ENCODE measurements at regions not wholly inside any gene's neighbourhood (a gene's known extent, or its start where the extent isn't known, plus 50 kb on each side); places are given as distances from the start of the nearest gene placed in this dataset.

DNA sequence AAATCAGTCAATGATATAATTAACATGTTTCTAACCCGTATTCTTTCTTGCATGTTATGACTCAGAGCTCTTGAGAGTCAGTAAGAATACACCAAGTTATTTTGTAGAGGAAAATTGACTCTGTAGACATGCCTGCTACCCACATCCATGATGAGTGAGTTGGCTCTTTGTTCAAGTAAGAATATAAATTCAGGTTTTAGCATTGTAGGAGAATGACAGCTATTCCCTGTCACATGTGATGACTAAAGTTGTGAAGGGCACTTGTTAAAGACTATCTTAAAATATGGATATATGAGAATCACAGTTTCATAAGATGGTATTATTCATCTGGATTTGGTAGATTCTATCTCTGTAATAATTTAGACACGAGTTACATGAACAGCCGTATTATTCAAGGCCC lies 209.1 kb downstream of the CCDC59 start:
- no peak for DNase-seq

- no peak for DNase-seq
Measured at GRCh38 chr12:82146740-82147139, 211.4 kb downstream of the CCDC59 start.

DNA sequence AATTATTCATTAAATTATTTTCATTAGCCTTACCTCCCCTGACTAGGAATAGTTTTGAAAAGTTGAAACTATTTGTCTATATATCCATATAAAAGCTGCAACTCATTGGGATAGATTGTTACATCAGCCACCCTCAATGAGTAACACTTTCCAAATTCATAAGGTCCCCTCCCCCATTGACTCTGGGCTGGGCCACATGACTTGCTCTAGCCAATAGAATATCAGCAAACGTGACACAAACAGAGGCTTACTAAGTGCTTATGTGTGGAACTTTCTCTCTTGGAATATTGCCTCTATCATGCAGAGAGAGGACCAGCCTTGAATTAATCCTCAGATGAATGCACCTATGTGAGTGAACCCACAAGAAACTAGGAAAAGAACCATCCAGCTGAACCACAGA lies 213.7 kb downstream of the CCDC59 start:
- no peak for DNase-seq

GRCh38 chr12:82132390-82132789 lies 225.8 kb downstream of the CCDC59 start:
- no peak for DNase-seq

DNA sequence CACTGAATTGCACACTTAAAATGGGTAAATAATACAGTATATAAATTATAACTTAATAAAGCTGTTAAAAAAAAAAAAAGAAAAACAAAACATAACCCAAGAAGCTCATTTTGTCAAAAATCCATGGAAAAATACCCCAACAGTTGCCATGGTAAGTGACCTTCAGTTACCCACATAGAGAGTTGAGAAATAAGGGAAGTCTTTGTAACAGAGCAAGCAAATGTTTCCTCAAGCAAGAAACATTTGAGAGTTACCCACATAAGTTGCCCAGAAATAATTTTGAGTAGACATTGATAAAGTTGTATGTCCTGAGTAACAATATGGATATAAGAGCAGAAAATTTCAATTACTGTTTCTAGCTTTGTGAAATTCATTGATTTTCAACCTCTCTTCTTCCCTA lies 227.4 kb downstream of the CCDC59 start:
- DNase-seq, result no peak

GRCh38 chr12:82124711-82125380 lies 233.3 kb downstream of the CCDC59 start:
- DNase-seq, result no peak

- no peak for DNase-seq
Measured at GRCh38 chr12:82121545-82121944, 236.6 kb downstream of the CCDC59 start.

- no peak for DNase-seq
Measured at GRCh38 chr12:82120901-82121300, 237.3 kb downstream of the CCDC59 start.

DNA sequence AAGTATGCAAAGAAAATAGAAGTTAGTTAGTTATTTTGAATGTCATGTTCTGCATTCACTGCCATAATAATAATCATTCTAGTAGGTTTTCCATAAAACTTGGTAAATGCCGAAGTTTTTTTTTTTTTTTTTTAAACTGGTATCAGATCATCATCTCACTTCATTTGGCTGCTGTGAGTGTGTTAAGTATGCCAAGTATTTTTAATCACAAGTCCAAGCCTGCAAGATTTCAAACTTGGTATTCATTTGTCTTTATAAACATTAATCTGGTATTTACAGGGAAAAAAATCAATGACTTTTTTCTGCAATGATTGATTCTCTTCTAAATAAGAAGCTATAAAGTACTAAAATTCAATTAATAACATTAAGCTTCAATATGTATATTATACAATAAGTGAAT lies 248.9 kb downstream of the CCDC59 start:
- DNase-seq, result no peak

DNA sequence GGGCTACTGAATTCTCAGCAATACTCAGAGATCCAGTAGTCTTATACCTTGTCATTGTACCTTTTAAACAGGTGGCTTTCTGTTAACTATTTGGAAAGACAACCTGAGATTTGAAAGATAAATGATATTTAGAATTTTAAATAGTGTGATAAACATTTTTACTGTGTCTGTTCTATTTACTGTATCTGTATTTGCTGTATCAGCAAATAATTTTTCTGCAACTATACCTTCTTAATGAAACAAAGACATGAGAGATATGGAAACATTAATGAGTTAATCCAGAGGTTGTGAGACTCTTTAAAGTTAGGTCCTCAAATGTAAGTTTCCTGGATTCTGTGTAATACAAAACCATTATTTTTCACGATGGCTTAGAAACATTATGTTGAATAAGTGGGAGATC lies 249.6 kb downstream of the CCDC59 start:
- DNase-seq, result no peak

GRCh38 chr12:82099216-82099615 lies 259.0 kb downstream of the CCDC59 start:
- DNase-seq, result no peak

DNA sequence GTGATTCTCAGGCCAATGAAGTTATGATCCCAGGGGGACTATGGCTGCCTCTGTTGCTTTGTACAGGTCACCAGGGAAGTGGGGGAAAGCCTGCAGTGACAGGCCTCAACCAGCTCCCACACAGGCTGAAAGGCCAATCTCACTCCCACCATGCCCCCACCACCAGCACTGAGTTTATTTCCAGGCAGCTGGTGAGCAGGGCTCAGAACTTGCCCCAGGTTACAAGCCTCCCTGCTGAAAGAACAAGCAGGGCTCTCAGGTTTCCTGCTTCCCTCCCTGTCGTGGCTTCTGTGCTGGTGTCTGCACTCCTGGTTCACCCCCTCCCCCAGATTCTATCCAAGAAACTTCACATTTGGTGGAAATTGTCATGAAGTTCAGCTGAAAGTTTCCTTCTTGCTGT lies 260.3 kb downstream of the CCDC59 start:
- no peak for DNase-seq

DNA sequence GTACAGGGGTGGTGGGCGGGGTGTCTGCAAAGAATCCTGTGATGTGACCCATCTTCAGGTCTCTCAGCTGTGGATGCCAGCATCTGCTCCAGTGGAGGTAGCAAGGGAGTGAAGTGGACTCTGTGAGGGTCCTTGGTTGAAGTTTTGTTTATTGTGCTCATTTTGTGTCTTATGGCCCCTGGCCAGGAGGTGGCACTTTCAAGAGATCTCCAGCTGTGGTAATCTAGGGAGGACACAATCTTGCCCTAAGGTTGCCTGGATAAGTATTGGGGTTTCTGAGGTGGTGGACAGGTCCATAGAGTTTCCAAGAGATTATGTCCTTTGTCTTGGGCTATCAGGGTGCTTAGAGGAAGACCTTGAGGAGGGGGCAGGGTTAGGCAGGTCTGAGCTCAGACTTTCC lies 260.7 kb downstream of the CCDC59 start:
- DNase-seq, result no peak

DNA sequence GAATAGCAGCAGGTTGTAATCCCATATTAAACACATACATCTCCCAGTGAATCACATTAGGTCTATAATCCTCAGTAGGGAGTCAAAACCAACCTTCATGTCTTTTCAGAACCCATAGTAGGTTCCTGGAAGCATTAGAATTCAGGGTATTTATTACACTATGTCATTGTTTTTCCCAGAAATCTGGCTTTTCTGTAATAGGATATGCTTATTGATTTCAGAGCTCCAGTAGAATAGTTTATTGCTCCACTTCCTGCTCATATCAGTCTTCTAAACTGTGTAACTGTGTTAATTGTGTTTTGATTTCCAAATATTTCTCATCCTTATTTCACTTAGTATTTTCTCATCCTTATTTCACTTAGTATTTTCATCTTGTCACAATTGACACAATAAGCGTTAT lies 268.0 kb downstream of the CCDC59 start:
- no peak for DNase-seq

DNA sequence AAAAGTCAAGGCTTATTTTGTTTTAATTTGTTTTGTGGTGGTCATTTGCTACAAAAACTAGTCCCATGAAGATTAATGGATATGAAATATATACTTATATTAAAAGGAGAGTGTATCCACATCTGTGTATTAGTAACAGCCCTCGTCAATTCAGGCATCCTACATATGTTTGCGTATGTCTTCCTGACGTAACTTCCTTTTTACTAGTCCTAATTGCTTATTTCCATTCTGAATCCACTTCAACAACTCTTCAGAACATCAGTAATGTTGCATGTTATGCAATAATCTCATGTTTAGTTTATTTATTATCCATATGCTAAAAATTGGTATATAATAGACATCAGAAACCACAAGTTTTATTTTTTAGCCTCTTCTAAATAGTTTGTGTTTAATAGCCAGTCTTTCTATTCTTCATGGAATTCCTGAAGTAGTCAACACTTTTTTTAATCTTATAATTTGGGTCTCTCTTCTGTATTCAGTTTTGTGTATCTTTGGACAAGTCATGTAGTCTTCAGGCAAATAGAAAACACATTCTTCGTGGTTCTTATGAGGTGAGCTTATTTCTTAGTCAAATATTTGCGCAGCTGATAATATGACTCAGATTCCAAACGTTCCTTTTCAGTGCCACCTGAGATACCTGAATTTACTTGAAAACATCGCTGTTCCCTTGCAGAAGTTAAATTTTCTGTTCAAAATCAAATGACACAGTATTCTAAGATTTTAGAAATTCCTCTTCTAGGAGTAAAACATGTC lies 268.6 kb downstream of the CCDC59 start:
- DNase-seq, result no peak

DNA sequence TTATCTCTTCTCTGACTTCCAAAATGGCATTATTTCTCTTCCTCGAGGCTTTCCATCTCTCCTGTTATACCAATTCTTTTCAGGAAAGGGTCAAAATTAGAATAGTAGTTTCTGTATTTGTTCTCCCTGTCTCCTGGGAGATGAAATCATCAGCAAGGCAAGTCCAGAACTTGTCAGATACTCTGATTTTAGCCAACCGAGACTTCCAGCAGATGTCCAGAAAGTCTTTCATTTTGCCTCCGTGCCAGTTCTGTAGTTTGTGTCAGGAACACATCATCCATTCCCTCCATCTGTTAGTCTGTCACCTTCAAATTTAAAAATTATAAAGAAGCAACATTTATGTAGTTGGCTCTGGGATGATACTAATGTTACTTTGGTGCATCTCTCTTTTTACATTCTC lies 275.7 kb downstream of the CCDC59 start:
- no peak for DNase-seq

GRCh38 chr12:82069931-82070514 lies 288.2 kb downstream of the CCDC59 start:
- no peak for DNase-seq

DNA sequence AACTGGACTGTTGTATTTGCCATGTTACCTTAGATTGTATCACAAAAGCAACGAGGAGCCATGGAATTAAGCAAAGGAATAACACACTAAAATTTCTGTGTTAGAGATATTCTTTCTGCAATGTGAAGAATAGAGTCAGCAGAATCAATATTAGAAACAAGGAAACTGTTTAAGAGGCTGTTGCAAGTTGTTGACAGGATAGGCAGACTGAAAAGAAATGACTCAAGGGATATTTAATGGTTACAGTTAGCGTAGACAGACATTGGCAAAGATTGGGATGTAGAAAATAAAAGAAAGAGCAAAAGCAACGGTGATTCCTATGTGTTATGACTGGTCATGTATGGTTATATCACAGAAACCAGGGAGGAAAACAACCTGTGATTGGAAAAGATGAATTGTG lies 299.0 kb upstream of the PPFIA2 start:
- DNase-seq, result no peak

GRCh38 chr12:82057770-82058169 lies 298.6 kb upstream of the PPFIA2 start:
- no peak for DNase-seq

- no peak for DNase-seq
Measured at GRCh38 chr12:82055391-82055790, 296.2 kb upstream of the PPFIA2 start.

DNA sequence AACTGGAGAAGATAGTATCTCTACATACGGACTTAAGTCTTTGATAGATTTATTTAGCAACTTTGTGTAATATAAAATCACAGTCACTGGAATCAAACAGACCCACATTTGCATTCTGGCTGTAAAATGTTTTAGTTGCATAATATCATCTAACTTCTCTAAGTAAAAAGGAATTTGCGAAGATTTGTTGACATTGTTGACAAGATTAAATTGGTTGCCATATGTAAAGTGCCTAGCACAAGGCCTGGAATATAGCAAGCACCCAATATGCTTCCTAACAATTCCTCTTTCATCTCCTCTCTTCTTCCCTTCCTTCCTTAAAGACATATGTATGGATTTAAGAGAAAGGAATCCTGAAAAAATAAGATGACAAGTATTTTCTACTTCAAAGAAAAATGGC lies 295.4 kb upstream of the PPFIA2 start:
- DNase-seq, result no peak

DNA sequence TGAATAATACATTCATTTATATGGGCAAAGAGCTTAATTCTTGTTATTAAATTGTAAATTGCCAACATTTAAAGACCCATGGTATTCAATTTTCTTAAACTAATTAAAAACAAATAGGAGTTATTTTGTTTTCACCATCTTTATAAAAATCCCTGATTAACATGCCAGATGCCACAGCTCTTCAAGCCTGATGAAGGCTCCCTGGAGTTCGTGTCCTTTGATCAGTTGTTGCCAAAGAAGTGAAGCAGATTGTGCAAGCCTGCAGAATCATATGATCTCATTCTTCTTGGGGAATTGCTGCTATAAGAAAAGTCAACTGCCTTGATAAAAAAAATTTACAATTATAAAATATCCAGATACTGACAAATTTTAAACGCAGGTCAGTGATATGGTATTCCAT lies 288.3 kb upstream of the PPFIA2 start:
- DNase-seq, result no peak

DNA sequence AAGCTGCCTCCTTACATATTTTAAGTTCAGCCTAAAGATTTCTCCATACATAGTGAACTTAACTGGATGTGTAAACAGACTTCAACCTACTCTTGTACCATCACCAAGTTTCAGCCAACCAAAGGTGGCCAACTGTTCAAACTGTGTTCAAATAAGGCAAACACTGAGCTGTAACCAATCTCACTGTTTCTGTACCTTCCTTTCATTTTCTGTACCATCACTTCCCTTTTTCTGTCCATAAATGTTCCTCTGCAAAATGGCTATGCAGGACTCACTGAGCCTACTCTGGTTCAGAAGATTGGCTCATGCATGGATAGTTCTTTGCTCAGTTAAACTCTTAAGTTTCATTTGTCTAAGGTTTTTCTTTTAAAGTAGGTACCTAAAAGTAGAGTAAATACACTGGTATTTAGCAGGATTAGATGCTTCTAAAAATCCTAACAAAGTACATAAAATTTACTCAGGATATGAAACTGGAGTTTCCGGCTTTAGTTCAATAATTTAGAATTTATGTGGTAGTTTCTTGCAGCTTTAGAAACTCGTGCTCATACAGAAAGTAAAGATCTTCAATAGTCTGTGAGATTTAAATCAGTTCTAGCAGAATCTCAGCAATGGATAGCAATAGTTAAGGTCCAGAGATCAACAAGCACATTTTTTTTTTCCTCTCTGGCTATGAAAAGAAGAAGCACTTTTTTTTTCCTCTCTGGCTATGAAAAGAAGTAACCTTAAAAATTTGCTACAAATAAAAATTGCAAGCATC lies 282.0 kb upstream of the PPFIA2 start:
- DNase-seq, result no peak

GRCh38 chr12:82034769-82035168 lies 275.6 kb upstream of the PPFIA2 start:
- DNase-seq, result no peak
